GM10266 (cell line): ENCODE measurements at regions not wholly inside any gene's neighbourhood (a gene's known extent, or its start where the extent isn't known, plus 50 kb on each side); places are given as distances from the start of the nearest gene placed in this dataset.

ENCODE experiments used
- DNase-seq: peaks from one replicate; pipeline ENCODE4 v3.0.0; 2012; ENCODE audit errors: extremely low spot score
- TF ChIP-seq, protein P1 (sequence below): IDR thresholded peaks from 2 replicates; pipeline ENCODE4 v1.5.1; 2012; ENCODE audit warnings: mild to moderate bottlenecking, low read depth; ENCODE audit not compliant: control insufficient read depth, insufficient read depth; ENCODE audit errors: missing control alignments

DNA sequence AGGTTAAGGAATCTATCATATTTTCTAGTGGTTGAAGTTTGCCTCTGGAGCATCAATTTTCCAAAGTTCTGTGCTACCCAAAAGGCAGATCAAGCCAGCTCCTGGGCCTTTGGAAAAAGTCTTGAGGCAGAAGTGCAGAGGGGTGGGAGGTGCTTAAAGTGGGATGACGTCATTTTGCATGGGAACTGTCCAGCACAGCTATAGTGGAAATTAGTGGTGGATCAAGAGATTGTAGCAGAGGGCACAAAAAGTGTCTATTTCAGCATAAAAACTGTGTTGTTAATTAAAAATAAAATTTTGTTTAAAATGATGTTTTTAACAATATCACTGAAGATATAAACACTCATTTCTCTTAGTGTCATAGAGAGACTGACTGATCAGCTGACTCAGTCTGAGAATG is 221.9 kb downstream of the LRRN1 start:
- TF ChIP-seq, protein P1, sequence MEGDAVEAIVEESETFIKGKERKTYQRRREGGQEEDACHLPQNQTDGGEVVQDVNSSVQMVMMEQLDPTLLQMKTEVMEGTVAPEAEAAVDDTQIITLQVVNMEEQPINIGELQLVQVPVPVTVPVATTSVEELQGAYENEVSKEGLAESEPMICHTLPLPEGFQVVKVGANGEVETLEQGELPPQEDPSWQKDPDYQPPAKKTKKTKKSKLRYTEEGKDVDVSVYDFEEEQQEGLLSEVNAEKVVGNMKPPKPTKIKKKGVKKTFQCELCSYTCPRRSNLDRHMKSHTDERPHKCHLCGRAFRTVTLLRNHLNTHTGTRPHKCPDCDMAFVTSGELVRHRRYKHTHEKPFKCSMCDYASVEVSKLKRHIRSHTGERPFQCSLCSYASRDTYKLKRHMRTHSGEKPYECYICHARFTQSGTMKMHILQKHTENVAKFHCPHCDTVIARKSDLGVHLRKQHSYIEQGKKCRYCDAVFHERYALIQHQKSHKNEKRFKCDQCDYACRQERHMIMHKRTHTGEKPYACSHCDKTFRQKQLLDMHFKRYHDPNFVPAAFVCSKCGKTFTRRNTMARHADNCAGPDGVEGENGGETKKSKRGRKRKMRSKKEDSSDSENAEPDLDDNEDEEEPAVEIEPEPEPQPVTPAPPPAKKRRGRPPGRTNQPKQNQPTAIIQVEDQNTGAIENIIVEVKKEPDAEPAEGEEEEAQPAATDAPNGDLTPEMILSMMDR: no peak
- DNase-seq: no peak

DNA sequence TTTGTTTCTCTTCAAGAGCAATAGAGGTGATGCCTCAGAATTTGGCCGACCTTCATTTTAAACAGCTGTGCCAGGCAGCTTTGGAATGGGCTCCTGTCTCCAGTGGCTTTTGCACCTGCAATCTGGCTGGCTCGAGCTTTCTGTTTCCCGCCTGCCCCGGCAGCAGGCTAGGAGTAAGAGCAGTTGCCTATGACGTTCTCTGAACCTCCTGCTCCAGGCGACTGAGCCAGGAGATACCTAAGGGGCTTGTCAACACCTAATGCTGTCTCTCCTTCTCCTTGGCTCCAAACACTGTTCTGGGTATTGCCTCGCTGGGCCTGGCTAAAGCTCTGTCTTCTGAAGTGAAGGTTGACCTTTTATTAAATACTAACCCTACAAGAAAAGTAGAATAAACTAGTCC is 229.9 kb downstream of the LRRN1 start:
- TF ChIP-seq, protein P1: no peak

DNA sequence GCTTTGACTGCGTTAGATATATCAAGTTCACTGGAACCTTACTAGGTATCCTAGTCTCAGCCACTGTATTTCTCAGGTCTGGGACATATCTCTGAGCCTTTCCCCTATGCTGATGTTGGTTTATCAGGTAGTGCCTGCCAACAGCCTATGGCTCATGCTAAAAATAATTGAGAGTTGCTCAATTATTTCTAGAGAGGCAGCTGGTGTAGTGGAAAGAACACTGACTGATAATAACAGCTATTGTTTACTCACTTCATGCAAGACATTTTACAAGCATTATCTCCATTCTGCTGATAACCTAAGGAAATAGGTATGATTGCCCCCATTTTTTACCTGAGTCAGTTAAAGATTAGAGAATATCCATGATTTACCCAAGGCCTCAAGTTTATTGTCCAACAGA is 231.4 kb downstream of the LRRN1 start:
- no peak for DNase-seq
- TF ChIP-seq, protein P1: no peak

More for the DNA sequence above, 229.9 kb downstream of the LRRN1 start:
- DNase-seq: no peak

DNA sequence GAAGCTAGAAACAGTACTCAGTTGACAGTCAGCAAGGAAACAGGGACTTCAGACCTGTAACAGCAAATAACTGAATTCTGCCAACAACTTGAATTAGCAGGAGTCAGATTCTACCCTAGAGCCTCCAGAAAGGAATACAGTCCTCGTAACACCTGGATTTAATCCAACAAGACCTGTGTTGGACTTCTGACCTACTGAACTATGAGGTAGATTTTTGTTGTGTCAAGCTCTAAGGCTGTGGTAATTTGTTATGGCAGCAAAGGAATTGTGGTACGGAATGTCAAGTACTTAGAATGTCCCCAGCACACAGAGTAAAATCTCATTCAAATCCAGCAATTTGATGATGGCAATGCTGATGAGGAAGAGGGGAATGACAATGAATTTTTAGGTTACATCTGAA is 234.1 kb downstream of the LRRN1 start:
- TF ChIP-seq, protein P1: no peak
- no peak for DNase-seq

DNA sequence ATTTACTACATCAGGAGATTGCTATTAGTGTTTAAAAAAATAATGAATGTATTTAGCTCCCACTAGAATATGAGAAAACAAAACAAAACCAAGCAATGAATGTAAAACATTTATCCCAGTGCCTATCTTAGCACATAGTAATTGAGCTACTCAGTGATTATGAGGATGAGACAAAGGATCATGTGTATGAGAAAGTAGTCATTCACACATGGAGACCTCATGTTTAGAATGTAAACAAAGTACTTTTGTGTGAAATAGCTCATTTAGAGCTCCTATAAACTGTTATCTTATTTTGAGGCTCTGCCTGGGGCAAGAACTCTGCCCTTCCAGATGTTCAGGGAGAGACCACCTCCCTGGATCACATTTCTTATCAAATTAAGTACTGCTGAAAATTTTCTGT is 236.8 kb downstream of the LRRN1 start:
- TF ChIP-seq, protein P1: no peak

DNA sequence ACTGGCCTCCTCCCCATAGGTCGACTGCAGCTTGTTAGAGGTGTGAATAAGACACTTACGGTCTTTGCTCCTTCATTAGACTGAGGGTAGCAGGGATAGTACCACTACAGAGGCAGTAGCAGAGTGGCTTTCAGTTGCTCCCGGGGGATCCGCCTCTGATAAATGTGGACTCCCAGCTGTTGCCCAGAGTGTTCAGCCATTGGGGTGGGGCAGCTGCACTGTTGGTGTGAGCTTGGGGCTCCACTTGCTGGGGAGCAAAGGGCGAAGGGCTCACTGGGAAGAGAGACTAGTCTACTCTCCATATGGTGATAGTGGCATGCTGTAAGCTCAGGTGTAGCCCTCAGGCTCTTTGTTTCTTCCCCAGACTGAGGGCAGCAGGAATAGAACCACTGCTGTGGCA is 239.1 kb downstream of the LRRN1 start:
- DNase-seq: no peak
- TF ChIP-seq, protein P1: no peak

More for the DNA sequence above, 236.8 kb downstream of the LRRN1 start:
- DNase-seq: no peak

DNA sequence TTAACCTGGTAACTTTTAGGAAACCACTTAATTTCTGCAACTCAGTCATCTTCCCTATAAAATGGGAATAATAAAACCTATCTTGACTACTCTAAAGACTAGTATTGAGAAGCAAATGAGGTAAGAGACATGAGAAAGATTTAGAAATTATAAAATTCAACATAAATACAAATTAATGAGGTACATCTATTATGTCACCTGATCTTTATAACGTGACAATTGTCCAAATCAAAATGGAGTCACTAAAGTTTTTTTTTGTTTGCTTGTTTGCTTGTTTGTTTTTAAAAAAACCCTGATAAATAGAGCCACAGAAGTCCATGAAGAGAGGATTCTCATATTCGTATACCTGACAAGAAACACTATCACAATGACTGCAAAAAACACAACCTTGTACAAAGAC is 242.8 kb downstream of the LRRN1 start:
- TF ChIP-seq, protein P1: no peak
- DNase-seq: no peak
